NCI-H774 (cell line): ENCODE measurements at regions not wholly inside any gene's neighbourhood (a gene's known extent, or its start where the extent isn't known, plus 50 kb on each side); places are given as distances from the start of the nearest gene placed in this dataset.

Experiments used
- DNase-seq: peaks from one replicate; lab custom pipeline; 2025; lab: John Stamatoyannopoulos, UW

DNA sequence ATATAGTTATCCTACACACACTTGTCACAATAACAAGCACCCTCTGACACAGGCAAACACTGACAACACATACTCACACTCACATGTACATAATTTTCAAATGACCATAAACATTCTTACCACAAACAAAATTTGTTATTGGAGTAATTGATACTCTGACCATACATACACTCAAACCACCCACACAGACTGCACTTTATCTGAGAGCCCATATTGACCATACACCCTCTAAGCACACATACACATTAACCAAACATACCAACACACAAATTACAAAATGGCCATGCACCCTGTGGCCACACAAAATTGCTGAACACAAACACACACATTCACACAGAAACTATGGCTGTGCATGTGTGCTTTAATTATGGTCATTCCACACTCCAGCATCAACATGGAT lies 79.1 kb upstream of the FAM120A start:
- no peak for DNase-seq

DNA sequence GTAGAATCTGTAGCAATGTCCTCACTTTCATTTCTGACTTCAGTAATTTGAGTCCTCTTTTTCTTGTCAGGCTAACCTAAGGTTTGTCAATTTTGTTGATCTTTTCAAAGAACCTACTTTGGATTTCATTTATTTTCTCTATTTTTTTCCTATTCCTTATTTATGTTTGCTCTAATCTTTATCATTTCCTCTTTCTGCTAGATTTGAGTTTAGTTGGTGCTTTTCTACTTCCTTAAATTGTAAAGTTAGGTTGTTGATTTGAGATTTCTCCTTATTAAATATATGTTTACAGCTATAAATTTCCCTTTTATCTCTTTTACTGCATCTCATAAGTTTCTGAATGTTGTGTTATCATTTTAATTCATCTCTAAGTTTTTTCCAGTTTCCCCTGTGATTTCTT lies 75.1 kb upstream of the FAM120A start:
- DNase-seq: no peak

DNA sequence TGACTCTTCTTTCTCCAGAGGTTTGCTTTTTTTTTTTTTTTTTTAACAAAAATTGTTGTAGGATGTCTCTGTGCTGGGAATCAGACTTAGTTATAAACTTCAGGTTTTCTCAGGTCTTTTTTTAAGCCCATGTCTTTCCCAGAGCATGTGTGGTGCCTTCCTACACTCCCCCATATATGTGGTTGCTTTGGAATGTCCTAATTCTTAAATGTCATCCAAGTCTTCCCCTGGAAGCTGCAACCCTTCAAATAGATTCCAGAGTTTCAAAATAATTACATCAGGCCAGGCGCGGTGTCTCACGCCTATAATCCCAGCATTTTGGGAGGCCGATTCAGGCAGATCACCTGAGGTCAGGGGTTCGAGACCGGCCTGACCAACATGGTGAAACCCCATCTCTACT lies 73.2 kb upstream of the FAM120A start:
- DNase-seq: no peak

DNA sequence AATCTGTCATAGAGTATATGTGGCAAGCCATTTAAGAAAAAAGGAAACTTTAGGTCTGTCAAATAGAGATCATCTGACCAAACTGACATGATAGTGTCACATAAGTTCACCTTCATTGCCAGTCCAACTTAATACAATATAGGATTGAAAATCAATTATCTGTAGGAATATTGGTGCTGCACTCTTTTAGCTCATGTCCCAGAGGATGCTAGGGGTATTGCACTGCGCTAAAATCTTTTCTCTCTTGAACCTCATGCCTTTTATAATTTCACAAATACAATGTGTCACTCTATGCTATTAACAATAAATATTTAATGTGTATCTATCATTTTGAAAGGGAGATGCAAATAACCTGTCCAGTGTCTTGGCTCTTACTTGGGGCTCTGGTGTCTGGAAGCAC lies 72.4 kb upstream of the FAM120A start:
- no peak for DNase-seq

DNA sequence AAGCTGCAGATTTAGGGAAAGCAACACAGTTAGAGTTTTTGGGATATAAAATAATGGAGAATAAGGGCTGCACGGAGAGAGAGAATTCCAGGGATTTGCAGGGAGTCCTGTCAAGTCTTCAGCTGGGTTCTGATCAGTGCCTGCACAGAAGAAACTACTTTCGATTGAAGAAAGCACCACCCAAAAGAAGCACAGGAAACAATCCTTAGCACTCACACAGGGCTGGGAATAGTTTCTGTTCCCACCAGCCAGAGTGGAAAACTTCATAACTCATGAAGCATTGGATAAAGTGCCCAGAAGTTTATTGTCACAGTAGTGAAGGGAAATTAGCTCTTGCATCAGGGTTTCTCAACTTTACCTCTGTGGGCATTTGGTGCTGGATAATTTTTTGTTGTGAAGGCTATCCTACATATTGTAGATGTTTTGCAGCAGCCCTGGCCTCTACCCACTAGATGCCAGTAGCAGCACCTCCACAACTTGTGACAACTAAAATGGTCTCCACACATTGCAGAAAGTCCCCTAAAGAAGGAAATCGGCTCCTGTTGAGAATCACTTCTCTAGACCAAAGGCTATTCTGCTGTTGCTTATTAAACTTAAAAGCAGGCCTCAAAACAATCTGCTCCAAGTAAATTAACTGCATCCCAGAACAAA lies 71.0 kb upstream of the FAM120A start:
- DNase-seq: no peak

DNA sequence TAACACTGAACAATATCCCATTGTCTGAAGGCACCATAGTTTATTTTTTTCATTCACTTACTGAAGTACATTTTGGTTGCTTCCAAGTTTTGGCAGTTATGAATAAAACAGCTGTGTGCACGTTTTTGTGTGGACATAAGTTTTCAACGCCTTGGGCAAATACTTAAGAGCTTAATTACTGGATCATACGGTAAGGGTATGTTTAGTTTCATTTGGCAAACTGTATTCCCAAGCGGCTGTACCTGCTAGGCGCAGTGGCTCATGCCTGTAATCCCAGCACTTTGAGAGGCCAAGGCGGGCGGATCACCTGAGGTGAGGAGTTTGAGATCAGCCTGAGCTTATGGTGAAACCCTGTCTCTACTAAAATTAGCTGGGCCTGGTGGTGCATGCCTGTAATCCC lies 63.7 kb upstream of the FAM120A start:
- peak; percentile 71 for DNase-seq

DNA sequence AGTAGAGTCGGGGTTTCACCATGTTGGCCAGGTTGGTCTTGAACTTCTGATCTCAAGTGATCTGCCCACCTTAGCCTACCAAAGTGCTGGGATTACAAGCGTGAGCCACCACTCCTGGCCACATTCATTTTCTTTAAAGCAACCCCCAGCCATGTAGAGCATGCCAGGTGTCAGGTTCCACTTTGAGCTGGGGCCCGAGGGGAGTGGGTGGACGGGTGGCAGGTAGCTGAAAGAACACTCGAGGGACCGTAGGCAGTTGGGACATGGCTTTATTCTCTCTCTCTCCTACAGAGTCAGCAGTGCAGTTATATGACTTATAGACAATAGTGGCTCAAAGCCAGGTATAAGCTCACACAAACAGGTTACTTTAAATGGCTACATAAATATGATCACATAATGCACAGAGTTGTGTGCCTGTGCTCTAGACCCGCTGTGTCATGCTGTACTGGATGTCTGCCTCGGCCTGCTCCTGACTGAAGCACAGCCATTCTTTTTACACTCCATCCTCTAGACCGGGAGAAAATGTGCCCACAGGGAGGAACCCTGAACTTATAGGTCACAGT lies 60.5 kb upstream of the FAM120A start:
- no peak for DNase-seq

DNA sequence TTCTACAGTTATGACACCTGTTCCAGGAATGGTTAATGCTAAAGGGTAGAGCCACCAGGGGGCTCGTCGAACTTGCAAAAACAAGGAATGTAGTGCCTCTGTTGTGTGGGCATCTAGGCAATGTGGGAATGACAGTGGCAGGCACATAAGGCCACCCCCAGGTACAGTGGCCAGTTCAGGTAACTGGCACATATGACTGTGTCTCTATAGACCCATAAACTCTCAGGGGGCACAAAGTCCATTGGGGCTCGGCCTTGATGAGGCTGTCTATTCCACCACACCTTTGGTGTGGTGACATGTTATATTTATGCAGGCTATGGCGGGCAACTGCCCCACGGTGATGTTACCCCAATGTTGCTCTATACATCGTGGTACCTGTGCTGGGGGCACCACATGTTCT lies 59.6 kb upstream of the FAM120A start:
- no peak for DNase-seq

DNA sequence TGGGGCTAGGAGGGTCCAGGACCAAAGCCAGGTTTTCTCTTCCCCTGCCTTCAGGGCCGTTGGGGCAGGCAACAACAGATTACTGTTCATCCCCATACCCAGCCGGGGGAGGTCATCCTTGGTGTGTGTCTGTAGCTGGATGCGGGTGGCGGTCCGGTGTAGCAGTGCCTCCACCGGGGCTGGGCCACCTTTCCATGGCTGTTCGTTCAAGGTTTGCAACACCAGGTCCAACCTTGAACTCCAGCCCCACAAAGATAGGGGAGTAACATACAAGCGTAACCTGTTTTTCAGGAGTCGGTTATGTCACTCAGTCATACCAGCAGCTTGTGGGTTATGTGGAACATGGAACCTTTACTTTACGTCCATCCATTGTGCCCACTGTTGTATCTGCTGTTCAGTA lies 58.5 kb upstream of the FAM120A start:
- no peak for DNase-seq
